Activated T-helper 17 cell treated with anti-CD3 and anti-CD28 coated beads, Interleukin-2, amount 50 U/mL, for 72 hours (primary cell): ENCODE measurements at regions not wholly inside any gene's neighbourhood (a gene's known extent, or its start where the extent isn't known, plus 50 kb on each side); places are given as distances from the start of the nearest gene placed in this dataset.

Source experiments
- ATAC-seq: fragments of 150-1000 bp; cut with Tn5 transposase; replicated peaks from 2 replicates; pipeline ENCODE4 v1.10.0; 2021; ENCODE audit warnings: mild to moderate bottlenecking, moderate library complexity
- H3K27ac Mint-ChIP-seq: one replicate; pipeline ENCODE4 v1.8.0; 2022; ENCODE audit warnings: mixed read lengths
- H3K27me3 Mint-ChIP-seq: one replicate; pipeline ENCODE4 v1.8.0; 2022; ENCODE audit warnings: mixed read lengths
- H3K36me3 Mint-ChIP-seq: one replicate; pipeline ENCODE4 v1.8.0; 2022; ENCODE audit warnings: low read depth, mild to moderate bottlenecking, mixed read lengths
- H3K4me1 Mint-ChIP-seq: one replicate; pipeline ENCODE4 v1.8.0; 2022; ENCODE audit warnings: mixed read lengths
- H3K4me3 Mint-ChIP-seq: one replicate; pipeline ENCODE4 v1.8.0; 2022; ENCODE audit warnings: mild to moderate bottlenecking, mixed read lengths
- H3K9me3 Mint-ChIP-seq: one replicate; pipeline ENCODE4 v1.8.0; 2022; ENCODE audit warnings: mixed read lengths

GRCh38 chr18:39839782-39840181, 2115.3 kb upstream of the PIK3C3 start:
- H3K36me3 Mint-ChIP-seq: no peaks in the 10 kb centered on the region
- no peak for ATAC-seq
- no peak overlapping the region for H3K4me3 Mint-ChIP-seq
- H3K27ac Mint-ChIP-seq: no peak overlapping the region
- peaks cover 18% of the 10 kb centered on the region for H3K9me3 Mint-ChIP-seq
- H3K4me1 Mint-ChIP-seq: no peaks in the 10 kb centered on the region
- peaks cover 6% of the 10 kb centered on the region for H3K27me3 Mint-ChIP-seq

GRCh38 chr18:39838831-39839230, 2116.2 kb upstream of the PIK3C3 start:
- Mint-ChIP-seq H3K27me3 (peaks cover 6% of the 10 kb centered on the region), H3K4me1 (no peaks in the 10 kb centered on the region), H3K9me3 (peaks cover 18% of the 10 kb centered on the region), H3K4me3 (no peak overlapping the region), H3K36me3 (no peaks in the 10 kb centered on the region), H3K27ac (no peak overlapping the region)
- no peak for ATAC-seq

- no peak overlapping the region for H3K4me3 Mint-ChIP-seq
Measured at GRCh38 chr18:39835303-39836030, 2119.6 kb upstream of the PIK3C3 start.

GRCh38 chr18:39834636-39835035, 2120.4 kb upstream of the PIK3C3 start:
- Mint-ChIP-seq H3K27ac (no peak overlapping the region), H3K36me3 (no peaks in the 10 kb centered on the region), H3K9me3 (peaks cover 23% of the 10 kb centered on the region), H3K4me1 (no peaks in the 10 kb centered on the region), H3K4me3 (no peak overlapping the region), H3K27me3 (no peaks in the 10 kb centered on the region)
- no peak for ATAC-seq

More at GRCh38 chr18:39835303-39836030, 2119.6 kb upstream of the PIK3C3 start:
- Mint-ChIP-seq H3K4me1 (no peaks in the 10 kb centered on the region), H3K27me3 (no peaks in the 10 kb centered on the region), H3K27ac (no peak overlapping the region), H3K36me3 (no peaks in the 10 kb centered on the region), H3K9me3 (peaks cover 18% of the 10 kb centered on the region)
- no peak for ATAC-seq

GRCh38 chr18:39825485-39826150, 2129.4 kb upstream of the PIK3C3 start:
- Mint-ChIP-seq H3K4me1 (no peaks in the 10 kb centered on the region), H3K27ac (no peak overlapping the region), H3K4me3 (no peak overlapping the region), H3K36me3 (no peaks in the 10 kb centered on the region), H3K9me3 (peaks cover 27% of the 10 kb centered on the region), H3K27me3 (no peaks in the 10 kb centered on the region)
- ATAC-seq: no peak

GRCh38 chr18:39806525-39806924, 2148.5 kb upstream of the PIK3C3 start:
- no peak overlapping the region for H3K27ac Mint-ChIP-seq
- H3K27me3 Mint-ChIP-seq: no peaks in the 10 kb centered on the region
- no peak overlapping the region for H3K4me3 Mint-ChIP-seq
- no peaks in the 10 kb centered on the region for H3K4me1 Mint-ChIP-seq
- no peaks in the 10 kb centered on the region for H3K36me3 Mint-ChIP-seq
- no peak for ATAC-seq
- H3K9me3 Mint-ChIP-seq: peaks cover 10% of the 10 kb centered on the region

- Mint-ChIP-seq H3K27ac (no peak overlapping the region), H3K4me3 (no peak overlapping the region), H3K4me1 (no peaks in the 10 kb centered on the region), H3K9me3 (peaks cover 13% of the 10 kb centered on the region), H3K36me3 (no peaks in the 10 kb centered on the region), H3K27me3 (no peaks in the 10 kb centered on the region)
- ATAC-seq: no peak
Measured at GRCh38 chr18:39805218-39805617, 2149.8 kb upstream of the PIK3C3 start.

GRCh38 chr18:39802648-39803229, 2152.3 kb upstream of the PIK3C3 start:
- Mint-ChIP-seq H3K9me3 (peaks cover 13% of the 10 kb centered on the region), H3K36me3 (no peaks in the 10 kb centered on the region), H3K4me1 (no peaks in the 10 kb centered on the region), H3K27me3 (no peaks in the 10 kb centered on the region), H3K4me3 (no peak overlapping the region), H3K27ac (no peak overlapping the region)
- no peak for ATAC-seq

GRCh38 chr18:39801848-39802247, 2153.2 kb upstream of the PIK3C3 start:
- H3K36me3 Mint-ChIP-seq: no peaks in the 10 kb centered on the region
- H3K4me1 Mint-ChIP-seq: no peaks in the 10 kb centered on the region
- no peak overlapping the region for H3K27ac Mint-ChIP-seq
- H3K4me3 Mint-ChIP-seq: no peak overlapping the region
- ATAC-seq: no peak
- H3K9me3 Mint-ChIP-seq: peaks cover 13% of the 10 kb centered on the region
- no peaks in the 10 kb centered on the region for H3K27me3 Mint-ChIP-seq

GRCh38 chr18:39801010-39801409, 2154.0 kb upstream of the PIK3C3 start:
- no peak for ATAC-seq
- Mint-ChIP-seq H3K9me3 (peaks cover 13% of the 10 kb centered on the region), H3K27ac (no peak overlapping the region), H3K36me3 (no peaks in the 10 kb centered on the region), H3K4me1 (no peaks in the 10 kb centered on the region), H3K4me3 (no peak overlapping the region), H3K27me3 (no peaks in the 10 kb centered on the region)

GRCh38 chr18:39799006-39799405, 2156.0 kb upstream of the PIK3C3 start:
- H3K27me3 Mint-ChIP-seq: no peaks in the 10 kb centered on the region
- ATAC-seq: no peak
- H3K4me3 Mint-ChIP-seq: no peak overlapping the region
- no peaks in the 10 kb centered on the region for H3K4me1 Mint-ChIP-seq
- H3K9me3 Mint-ChIP-seq: peaks cover 16% of the 10 kb centered on the region
- H3K36me3 Mint-ChIP-seq: no peaks in the 10 kb centered on the region
- H3K27ac Mint-ChIP-seq: no peak overlapping the region

GRCh38 chr18:39796393-39796792, 2158.6 kb upstream of the PIK3C3 start:
- Mint-ChIP-seq H3K9me3 (peaks cover 18% of the 10 kb centered on the region), H3K4me3 (no peak overlapping the region), H3K4me1 (no peaks in the 10 kb centered on the region), H3K36me3 (no peaks in the 10 kb centered on the region), H3K27ac (no peak overlapping the region), H3K27me3 (no peaks in the 10 kb centered on the region)
- ATAC-seq: no peak

GRCh38 chr18:39795350-39795749, 2159.7 kb upstream of the PIK3C3 start:
- H3K4me1 Mint-ChIP-seq: no peaks in the 10 kb centered on the region
- no peaks in the 10 kb centered on the region for H3K36me3 Mint-ChIP-seq
- no peak overlapping the region for H3K27ac Mint-ChIP-seq
- no peak for ATAC-seq
- H3K27me3 Mint-ChIP-seq: no peaks in the 10 kb centered on the region
- H3K9me3 Mint-ChIP-seq: peaks cover 14% of the 10 kb centered on the region
- H3K4me3 Mint-ChIP-seq: no peak overlapping the region

GRCh38 chr18:39793609-39794008, 2161.4 kb upstream of the PIK3C3 start:
- H3K27me3 Mint-ChIP-seq: no peaks in the 10 kb centered on the region
- no peaks in the 10 kb centered on the region for H3K36me3 Mint-ChIP-seq

GRCh38 chr18:39788383-39788782, 2166.7 kb upstream of the PIK3C3 start:
- H3K4me3 Mint-ChIP-seq: no peak overlapping the region
- peaks cover 5% of the 10 kb centered on the region for H3K9me3 Mint-ChIP-seq
- H3K4me1 Mint-ChIP-seq: no peaks in the 10 kb centered on the region
- H3K27ac Mint-ChIP-seq: no peak overlapping the region
- no peaks in the 10 kb centered on the region for H3K36me3 Mint-ChIP-seq
- H3K27me3 Mint-ChIP-seq: no peaks in the 10 kb centered on the region
- ATAC-seq: no peak

More at GRCh38 chr18:39793609-39794008, 2161.4 kb upstream of the PIK3C3 start:
- Mint-ChIP-seq H3K9me3 (peaks cover 14% of the 10 kb centered on the region), H3K4me3 (no peak overlapping the region), H3K27ac (no peak overlapping the region), H3K4me1 (no peaks in the 10 kb centered on the region)
- ATAC-seq: no peak
